Progenitor cell of endocrine pancreas (in vitro differentiated cells): ENCODE measurements at regions not wholly inside any gene's neighbourhood (a gene's known extent, or its start where the extent isn't known, plus 50 kb on each side); places are given as distances from the start of the nearest gene placed in this dataset.

Experiments used
- DNase-seq: peaks from one replicate; pipeline ENCODE4 v3.0.0; 2021; ENCODE audit warnings: low spot score; ENCODE audit not compliant: unreplicated experiment
- H3K27ac Mint-ChIP-seq: 2 replicates; pipeline ENCODE4 v1.8.0; 2021; ENCODE audit warnings: mild to moderate bottlenecking, moderate library complexity, mixed read lengths
- H3K27me3 Mint-ChIP-seq: 2 replicates; pipeline ENCODE4 v1.8.0; 2021; ENCODE audit warnings: mixed read lengths
- H3K36me3 Mint-ChIP-seq: 2 replicates; pipeline ENCODE4 v1.8.0; 2022; ENCODE audit warnings: mixed read lengths; ENCODE audit not compliant: insufficient read depth
- H3K4me1 Mint-ChIP-seq: 2 replicates; pipeline ENCODE4 v1.8.0; 2021; ENCODE audit warnings: low read depth, mixed read lengths
- H3K4me3 Mint-ChIP-seq: 2 replicates; pipeline ENCODE4 v1.8.0; 2021; ENCODE audit warnings: low read depth, mild to moderate bottlenecking, moderate library complexity, mixed read lengths
- H3K9me3 Mint-ChIP-seq: 2 replicates; pipeline ENCODE4 v1.8.0; 2021; ENCODE audit warnings: low read depth, mixed read lengths
- CTCF ChIP-seq: fragments of 200-600 bp; sonication (generic); IDR thresholded peaks from one replicate; pipeline ENCODE4 v1.5.0; 2021; ENCODE audit warnings: antibody characterized with exemption, mild to moderate bottlenecking; ENCODE audit not compliant: unreplicated experiment

DNA sequence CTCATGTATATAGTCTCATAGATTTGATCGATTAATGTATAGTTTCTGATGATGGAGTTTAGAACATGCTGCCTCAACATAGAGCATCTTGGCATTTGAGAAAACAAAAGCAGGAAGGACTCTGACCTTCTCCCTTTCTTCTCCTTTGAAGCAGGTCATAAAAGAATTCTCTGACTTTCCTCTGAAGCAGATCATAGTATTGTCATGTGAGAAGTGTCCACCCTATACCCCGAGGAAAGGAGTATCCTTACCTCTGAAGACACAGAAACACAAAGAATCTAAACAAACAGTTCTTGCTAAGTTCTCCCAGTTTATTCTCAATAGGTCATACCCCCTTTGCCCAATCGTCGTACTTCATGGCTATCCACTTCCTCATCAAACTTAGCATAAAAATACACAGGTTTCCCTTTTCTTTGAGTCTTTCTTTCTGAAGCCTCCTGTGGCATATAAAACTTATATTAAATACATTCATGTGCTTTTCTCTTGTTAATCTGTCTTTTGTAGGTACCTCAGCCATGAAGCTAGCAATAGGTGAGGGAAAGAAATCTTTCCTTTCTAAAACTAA, 194.9 kb downstream of the REEP3 start:
- Mint-ChIP-seq H3K4me3 (no peak overlapping the region), H3K4me1 (peaks cover 19% of the 10 kb centered on the region), H3K9me3 (no peaks in the 10 kb centered on the region)

GRCh38 chr10:63717027-63717715, 196.0 kb downstream of the REEP3 start:
- Mint-ChIP-seq H3K27ac (no peak overlapping the region), H3K4me3 (no peak overlapping the region), H3K4me1 (peaks cover 16% of the 10 kb centered on the region), H3K27me3 (peaks cover 8% of the 10 kb centered on the region), H3K9me3 (no peaks in the 10 kb centered on the region), H3K36me3 (no peaks in the 10 kb centered on the region)
- no peak for TF ChIP-seq CTCF
- DNase-seq: no peak

More for the DNA sequence above, 194.9 kb downstream of the REEP3 start:
- Mint-ChIP-seq H3K36me3 (no peaks in the 10 kb centered on the region), H3K27ac (no peak overlapping the region), H3K27me3 (peaks cover 11% of the 10 kb centered on the region)
- no peak for DNase-seq
- no peak for TF ChIP-seq CTCF

GRCh38 chr10:63718006-63718405, 196.8 kb downstream of the REEP3 start:
- TF ChIP-seq CTCF: no peak
- peaks cover 11% of the 10 kb centered on the region for H3K4me1 Mint-ChIP-seq
- no peak for DNase-seq
- no peaks in the 10 kb centered on the region for H3K9me3 Mint-ChIP-seq
- H3K27me3 Mint-ChIP-seq: peaks cover 8% of the 10 kb centered on the region
- no peak overlapping the region for H3K27ac Mint-ChIP-seq
- no peaks in the 10 kb centered on the region for H3K36me3 Mint-ChIP-seq
- H3K4me3 Mint-ChIP-seq: no peak overlapping the region

DNA sequence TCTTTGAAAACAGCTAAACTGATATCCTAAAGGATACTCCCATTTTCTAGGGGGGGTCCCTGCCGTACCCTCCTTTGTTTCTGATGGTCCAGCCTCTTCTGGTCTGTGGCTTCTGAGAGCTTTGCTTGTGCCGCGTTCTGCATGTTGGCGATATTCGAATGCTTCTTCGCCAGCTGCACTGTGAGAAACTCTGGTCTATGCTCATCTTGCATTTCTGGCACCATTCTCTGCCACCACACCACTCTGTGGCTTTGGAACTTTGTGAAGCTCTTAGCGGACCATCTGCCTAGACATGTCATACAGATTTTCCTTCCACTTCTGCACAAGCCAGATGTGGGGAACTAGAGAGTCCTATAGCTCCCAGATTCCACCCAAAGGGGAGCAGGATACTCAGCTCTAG, 197.2 kb downstream of the REEP3 start:
- Mint-ChIP-seq H3K36me3 (no peaks in the 10 kb centered on the region), H3K27me3 (peaks cover 8% of the 10 kb centered on the region), H3K27ac (no peak overlapping the region)

More for the DNA sequence above, 197.2 kb downstream of the REEP3 start:
- no peak for DNase-seq
- no peak for TF ChIP-seq CTCF
- H3K4me1 Mint-ChIP-seq: peaks cover 7% of the 10 kb centered on the region
- H3K9me3 Mint-ChIP-seq: no peaks in the 10 kb centered on the region
- H3K4me3 Mint-ChIP-seq: no peak overlapping the region
